ENCODE measurements at regions not wholly inside any gene's neighbourhood (a gene's known extent, or its start where the extent isn't known, plus 50 kb on each side); places are given as distances from the start of the nearest gene placed in this dataset.

DNA sequence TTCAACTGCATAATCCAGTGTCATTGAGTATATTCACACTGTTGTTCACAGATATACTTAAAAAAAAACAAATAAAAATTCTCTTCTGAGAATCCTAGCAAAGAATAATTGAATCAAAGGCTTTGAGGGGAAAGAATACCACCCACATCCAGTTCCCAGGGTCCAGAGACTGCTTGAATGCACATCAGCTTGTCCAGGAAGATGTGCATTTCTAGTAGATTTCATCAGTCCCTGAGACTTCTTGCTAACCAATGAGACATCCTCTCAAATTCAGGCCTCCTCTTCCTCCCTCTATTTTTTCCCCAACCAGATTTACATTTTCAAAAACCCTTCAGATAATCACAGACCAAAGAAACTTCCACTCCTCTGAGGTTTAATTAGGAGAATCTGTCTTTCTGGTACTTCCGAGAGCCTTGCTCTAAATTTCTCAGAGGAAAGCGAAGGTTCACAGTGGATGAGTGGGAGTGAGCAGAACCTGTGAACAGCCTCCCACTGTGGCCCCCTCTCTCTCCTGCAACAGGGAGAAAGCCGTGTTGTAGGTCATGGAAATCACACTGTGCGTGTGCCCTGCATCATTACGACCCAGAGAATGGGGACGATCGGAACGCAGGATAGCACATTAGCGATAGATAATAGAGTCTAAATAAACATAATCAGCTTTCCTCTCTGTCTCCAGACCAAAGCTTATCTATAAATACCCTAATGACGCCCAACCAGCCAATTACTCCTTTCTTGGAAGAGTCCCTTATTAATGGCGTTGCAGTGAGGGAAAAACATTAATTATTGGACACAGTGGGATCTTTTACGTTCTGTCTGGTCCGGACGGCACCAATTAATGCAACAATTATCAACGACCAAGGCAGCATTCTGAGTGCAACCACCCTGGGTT is 212.5 kb downstream of the EMX2 start:
- no peak overlapping the region for H3K4me3 ChIP-seq (ENCODE audit: low read length)
- TF ChIP-seq, protein P1, sequence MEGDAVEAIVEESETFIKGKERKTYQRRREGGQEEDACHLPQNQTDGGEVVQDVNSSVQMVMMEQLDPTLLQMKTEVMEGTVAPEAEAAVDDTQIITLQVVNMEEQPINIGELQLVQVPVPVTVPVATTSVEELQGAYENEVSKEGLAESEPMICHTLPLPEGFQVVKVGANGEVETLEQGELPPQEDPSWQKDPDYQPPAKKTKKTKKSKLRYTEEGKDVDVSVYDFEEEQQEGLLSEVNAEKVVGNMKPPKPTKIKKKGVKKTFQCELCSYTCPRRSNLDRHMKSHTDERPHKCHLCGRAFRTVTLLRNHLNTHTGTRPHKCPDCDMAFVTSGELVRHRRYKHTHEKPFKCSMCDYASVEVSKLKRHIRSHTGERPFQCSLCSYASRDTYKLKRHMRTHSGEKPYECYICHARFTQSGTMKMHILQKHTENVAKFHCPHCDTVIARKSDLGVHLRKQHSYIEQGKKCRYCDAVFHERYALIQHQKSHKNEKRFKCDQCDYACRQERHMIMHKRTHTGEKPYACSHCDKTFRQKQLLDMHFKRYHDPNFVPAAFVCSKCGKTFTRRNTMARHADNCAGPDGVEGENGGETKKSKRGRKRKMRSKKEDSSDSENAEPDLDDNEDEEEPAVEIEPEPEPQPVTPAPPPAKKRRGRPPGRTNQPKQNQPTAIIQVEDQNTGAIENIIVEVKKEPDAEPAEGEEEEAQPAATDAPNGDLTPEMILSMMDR (conservative IDR thresholded peaks at IDR 0.05; ENCODE audit: low read depth, low read length), result no peak
- no peak for DNase-seq (ENCODE audit: low read depth)

DNA sequence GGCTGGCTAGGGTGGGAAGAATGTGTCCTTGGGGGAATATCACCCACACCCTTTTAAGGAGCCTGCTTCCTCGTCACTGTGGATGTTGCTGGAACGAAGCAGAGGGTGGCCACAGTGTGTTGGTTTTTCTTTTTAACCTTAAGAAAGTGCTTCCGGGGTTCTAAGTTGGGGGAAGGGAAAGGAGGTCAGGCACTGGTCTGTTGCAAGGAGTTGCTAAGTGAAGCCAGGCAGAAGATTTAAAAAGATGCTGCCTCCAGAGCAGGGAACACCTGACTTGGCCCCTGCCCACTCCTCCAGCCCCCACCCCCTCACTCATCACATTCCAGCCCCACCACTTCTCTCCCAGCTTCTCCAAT is 213.1 kb downstream of the EMX2 start:
- no peak overlapping the region for H3K4me3 ChIP-seq (ENCODE audit: low read length)
- no peak for DNase-seq (ENCODE audit: low read depth)
- TF ChIP-seq, protein P1 (conservative IDR thresholded peaks at IDR 0.05; ENCODE audit: low read depth, low read length), result no peak

DNA sequence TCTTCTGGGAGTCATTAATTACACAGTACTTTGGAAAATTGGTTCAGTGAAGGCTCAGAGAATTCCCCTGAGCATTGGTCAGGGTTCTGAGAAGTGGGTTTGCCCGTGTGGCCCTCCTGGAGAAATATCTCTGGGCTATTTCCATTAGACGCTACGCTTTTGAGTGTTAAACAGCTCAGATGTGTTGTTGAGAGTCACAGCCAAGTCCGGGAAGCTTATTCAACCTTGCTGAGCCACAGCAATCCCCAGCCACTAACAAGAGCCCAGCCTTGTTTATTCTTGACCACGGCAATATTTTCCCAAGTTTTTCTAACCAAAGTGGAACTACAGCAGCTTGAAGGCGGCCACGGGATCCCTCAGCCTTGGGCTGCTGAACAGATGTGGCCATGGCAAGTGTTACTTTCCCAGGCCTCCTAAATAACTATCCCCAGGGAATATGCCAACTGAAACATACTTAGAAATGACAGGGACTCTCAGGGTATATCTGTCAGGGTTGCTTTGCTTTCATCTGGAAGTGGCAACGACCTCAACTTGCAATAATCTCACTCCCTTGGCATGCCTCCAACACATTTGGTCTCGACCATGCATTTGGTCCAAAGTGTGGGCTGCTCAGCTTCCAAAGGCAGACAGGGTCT is 214.7 kb downstream of the EMX2 start:
- TF ChIP-seq, protein P1 (conservative IDR thresholded peaks at IDR 0.05; ENCODE audit: low read depth, low read length), result no peak
- H3K4me3 ChIP-seq (ENCODE audit: low read length), result no peak overlapping the region
- DNase-seq (ENCODE audit: low read depth), result no peak

DNA sequence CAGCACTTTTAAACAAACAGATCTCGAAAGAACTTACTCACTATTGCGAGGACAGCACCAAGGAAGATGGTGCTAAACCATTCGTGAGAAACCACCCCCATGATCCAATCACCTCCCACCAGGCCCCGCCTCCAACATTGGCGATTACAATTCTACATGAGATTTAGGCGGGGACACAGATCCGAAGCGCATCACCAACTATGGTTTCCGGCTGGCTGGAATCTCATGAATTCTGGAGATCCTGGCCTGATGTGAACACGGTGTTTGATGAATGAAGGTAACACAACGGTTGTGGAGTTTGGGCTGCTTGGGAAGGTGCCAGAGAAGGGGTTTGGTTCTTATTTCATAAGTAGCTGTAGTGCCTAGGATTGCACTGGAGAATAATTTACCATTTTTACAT is 216.7 kb downstream of the EMX2 start:
- H3K4me3 ChIP-seq (ENCODE audit: low read length), result no peak overlapping the region
- TF ChIP-seq, protein P1 (conservative IDR thresholded peaks at IDR 0.05; ENCODE audit: low read depth, low read length), result no peak
- DNase-seq (ENCODE audit: low read depth), result no peak

GRCh38 chr10:117761695-117762094 is 219.1 kb downstream of the EMX2 start:
- TF ChIP-seq, protein P1 (conservative IDR thresholded peaks at IDR 0.05; ENCODE audit: low read depth, low read length), result no peak
- DNase-seq (ENCODE audit: low read depth), result no peak
- no peak overlapping the region for H3K4me3 ChIP-seq (ENCODE audit: low read length)

DNA sequence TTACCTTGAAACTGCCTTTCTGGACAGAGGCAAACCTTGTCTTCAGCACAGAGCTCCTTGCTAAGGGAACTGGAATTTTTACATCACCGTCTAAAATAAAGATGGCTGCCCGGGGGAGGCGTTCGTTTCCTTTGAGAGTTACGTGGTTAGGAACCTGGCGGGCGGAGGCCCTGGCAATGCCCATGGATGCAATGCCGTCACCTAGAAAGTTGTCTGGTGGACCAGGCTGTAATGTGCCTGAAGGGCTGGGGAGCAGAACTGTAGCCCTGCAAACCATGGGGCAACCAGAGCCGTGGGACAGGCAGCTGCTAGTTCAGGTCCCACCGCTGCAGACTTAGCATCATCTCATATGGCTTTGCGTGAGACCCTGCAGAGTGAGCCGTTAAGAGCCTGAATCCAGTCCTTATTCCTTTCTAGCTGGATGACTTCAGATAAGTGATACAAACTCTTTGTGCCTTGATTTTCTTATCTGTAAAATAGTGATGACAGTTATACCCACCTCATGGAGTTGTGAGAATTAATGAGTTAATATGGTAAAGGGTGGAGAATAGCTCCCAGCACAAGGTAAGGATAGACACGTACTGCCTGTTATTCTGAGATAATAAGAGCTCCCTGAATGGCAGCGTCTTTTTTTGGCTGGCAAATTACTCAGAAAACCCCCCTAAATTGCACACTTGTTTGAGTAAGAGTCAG is 219.7 kb downstream of the EMX2 start:
- H3K4me3 ChIP-seq (ENCODE audit: low read length), result no peak overlapping the region
- TF ChIP-seq, protein P1 (conservative IDR thresholded peaks at IDR 0.05; ENCODE audit: low read depth, low read length), result no peak
- DNase-seq (ENCODE audit: low read depth), result no peak

All from retinal pigment epithelial cell (primary cell).